RWPE1 (cell line): ENCODE measurements at regions not wholly inside any gene's neighbourhood (a gene's known extent, or its start where the extent isn't known, plus 50 kb on each side); places are given as distances from the start of the nearest gene placed in this dataset.

ENCODE experiments used
- CTCF ChIA-PET: fragments of 350-600 bp; sonication (Branson Sonifier 250); formaldehyde crosslinking; extraction: SDS; loops from one replicate; lab custom pipeline; 2021; lab: Yijun Ruan, JAX
- POLR2A ChIA-PET: fragments of 400-600 bp; formaldehyde crosslinking; extraction: SDS; loops from one replicate; lab custom pipeline; 2020; ENCODE audit warnings: antibody characterized with exemption; ENCODE audit not compliant: low non-redundant PET; lab: Yijun Ruan, JAX
- DNase-seq: peaks from one replicate; pipeline ENCODE4 v3.0.0; 2012; ENCODE audit warnings: low spot score
- H3K27ac ChIP-seq: fragments of 450-650 bp; 2 replicates; pipeline ENCODE4 v1.5.1; 2017
- TF ChIP-seq, protein P1 (sequence below): fragments of 450-650 bp; conservative IDR thresholded peaks from 2 replicates; pipeline ENCODE4 v1.5.1; 2017; ENCODE audit warnings: low read depth, mild to moderate bottlenecking

DNA sequence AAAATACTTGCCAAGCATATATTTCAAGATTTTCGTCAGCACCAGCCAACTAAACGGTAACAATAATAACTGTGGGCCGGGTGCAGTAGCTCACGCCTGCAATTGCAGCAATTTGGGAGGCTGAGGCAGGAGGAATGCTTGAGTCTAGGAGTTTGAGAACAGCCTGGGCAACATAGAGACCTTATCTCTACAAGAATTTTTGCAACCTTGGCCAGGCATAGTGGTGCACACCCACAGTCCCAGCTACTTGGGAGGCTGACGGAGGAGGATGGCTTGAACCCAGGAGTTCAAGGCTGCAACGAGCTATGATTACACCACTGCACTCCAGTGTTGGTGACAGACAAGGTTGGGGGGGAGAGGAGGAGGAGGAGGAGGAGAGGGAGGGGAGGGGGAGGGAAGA is 145.0 kb upstream of the TIAM1 start:
- no peak for DNase-seq
- CTCF ChIA-PET = no interaction called here
- POLR2A ChIA-PET = no interaction called here
- TF ChIP-seq, protein P1, sequence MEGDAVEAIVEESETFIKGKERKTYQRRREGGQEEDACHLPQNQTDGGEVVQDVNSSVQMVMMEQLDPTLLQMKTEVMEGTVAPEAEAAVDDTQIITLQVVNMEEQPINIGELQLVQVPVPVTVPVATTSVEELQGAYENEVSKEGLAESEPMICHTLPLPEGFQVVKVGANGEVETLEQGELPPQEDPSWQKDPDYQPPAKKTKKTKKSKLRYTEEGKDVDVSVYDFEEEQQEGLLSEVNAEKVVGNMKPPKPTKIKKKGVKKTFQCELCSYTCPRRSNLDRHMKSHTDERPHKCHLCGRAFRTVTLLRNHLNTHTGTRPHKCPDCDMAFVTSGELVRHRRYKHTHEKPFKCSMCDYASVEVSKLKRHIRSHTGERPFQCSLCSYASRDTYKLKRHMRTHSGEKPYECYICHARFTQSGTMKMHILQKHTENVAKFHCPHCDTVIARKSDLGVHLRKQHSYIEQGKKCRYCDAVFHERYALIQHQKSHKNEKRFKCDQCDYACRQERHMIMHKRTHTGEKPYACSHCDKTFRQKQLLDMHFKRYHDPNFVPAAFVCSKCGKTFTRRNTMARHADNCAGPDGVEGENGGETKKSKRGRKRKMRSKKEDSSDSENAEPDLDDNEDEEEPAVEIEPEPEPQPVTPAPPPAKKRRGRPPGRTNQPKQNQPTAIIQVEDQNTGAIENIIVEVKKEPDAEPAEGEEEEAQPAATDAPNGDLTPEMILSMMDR = no peak
- no peak overlapping the region for H3K27ac ChIP-seq

DNA sequence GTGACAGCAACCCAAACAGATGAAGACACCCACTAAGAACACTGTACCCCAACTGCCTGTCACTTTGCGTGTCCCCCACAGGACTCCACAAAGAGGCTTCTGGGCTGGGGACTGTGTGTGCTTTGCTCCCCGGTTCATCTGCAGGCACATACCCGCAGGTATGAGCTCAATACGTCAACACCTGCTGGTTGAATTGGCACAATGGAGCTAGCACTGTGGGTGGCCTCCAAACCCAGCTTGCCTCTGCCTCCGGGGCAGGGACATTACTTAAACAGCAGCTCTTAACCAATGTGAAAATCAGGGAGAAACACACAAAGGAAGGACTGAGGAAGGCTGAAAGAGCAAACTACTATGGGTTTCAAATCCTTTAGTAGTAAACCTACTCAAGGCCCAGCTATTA is 140.2 kb upstream of the TIAM1 start:
- ChIA-PET CTCF (interaction anchor here (0.5 kb wide), 1 partner anchor 947 kb away, joined by 3 read pairs; no protein-coding TSS in a partner anchor), POLR2A (no interaction called here)
- TF ChIP-seq, protein P1 = no peak
- DNase-seq = no peak
- no peak overlapping the region for H3K27ac ChIP-seq

DNA sequence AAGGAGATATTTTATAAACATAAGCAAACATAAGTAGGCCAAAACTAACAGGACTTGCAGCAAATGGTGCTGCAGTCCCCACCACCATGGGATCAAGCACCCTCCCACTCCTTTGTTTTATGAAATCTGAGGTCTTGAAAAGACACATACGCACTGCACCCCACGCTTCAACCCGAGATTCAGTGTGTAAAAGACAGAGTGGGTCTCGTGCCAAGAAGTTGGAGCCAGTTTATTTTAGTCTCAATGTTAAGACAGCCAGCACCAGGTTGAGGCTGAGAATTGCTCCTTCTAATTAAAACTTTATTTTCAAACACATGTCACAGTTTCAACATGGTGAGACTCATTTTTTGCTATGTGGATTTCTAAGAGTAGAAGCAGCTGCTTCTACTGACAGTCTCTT is 139.1 kb upstream of the TIAM1 start:
- no peak for DNase-seq
- ChIA-PET CTCF (interaction anchor here (0.6 to 0.7 kb wide), 2 partner anchors 31 to 521 kb away, joined by 3 to 4 read pairs; no protein-coding TSS in a partner anchor), POLR2A (no interaction called here)
- TF ChIP-seq, protein P1 = no peak
- no peak overlapping the region for H3K27ac ChIP-seq

DNA sequence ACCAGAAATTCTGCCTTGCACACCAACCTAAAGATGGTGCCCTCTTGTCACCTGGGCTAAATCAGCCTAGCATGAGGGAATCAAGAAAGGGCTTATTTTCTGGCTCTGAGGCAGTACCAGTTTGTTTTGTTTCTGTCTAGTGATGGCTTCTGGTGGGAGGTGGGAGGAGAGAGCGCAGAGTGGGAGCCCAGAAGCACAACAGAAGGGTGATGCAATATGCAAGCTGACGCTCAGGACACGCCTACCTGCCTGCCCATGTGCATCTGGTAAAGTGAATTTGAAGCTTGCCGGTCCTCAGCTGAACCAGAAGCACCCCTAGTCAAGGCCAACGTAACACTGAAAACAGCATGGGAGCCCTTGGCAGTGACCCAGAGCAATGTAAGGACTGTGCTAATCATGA is 138.4 kb upstream of the TIAM1 start:
- no peak for DNase-seq
- ChIA-PET CTCF (interaction anchor here (0.6 kb wide), 2 partner anchors 32 to 98 kb away, joined by 3 to 4 read pairs; no protein-coding TSS in a partner anchor), POLR2A (no interaction called here)
- TF ChIP-seq, protein P1 = no peak
- no peak overlapping the region for H3K27ac ChIP-seq

DNA sequence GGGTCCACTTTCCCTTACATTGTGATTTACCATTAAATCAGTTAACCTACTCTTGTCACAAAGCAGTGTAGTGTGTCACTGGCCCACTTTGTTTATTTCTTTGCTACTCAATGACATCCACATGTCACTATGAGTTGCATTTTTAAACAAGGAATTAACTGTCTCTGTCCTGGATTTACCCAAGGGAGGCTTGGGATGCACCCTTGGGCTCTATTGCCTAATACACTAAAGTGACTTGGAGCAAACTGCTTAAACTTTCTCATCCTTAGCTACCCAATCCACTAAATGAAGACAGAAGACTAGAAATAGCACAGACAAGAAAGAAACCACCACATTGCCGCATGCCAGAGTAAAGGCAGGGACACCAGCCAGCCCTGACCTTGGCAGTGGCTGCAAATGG is 136.2 kb upstream of the TIAM1 start:
- CTCF ChIA-PET = interaction anchor here (0.6 kb wide), 1 partner anchor 207 kb away, joined by 3 read pairs; no protein-coding TSS in a partner anchor
- POLR2A ChIA-PET = no interaction called here
- TF ChIP-seq, protein P1 = no peak
- H3K27ac ChIP-seq = no peak overlapping the region
- DNase-seq = no peak

DNA sequence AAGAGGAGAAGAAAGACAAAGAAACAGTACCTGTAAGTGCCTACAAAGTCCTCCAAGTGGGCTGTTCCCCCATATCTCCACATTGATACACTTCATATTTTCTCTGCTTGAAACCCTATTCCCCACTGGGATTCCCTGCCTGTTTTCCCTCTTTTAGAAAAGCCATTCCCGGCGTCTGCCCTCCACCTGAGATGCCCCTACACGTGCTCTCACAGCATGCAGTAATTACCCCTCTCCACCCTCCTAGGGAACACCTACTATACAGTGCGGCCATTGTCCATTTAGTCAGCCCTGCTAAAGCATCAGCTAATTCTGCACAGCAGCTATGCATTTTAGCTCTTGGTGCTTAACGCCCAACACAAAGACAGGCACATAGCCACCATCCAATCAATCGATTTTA is 135.7 kb upstream of the TIAM1 start:
- no peak overlapping the region for H3K27ac ChIP-seq
- TF ChIP-seq, protein P1 = no peak
- CTCF ChIA-PET = interaction anchor here (0.6 kb wide), 1 partner anchor 208 kb away, joined by 3 read pairs; no protein-coding TSS in a partner anchor
- DNase-seq = no peak
- POLR2A ChIA-PET = no interaction called here

DNA sequence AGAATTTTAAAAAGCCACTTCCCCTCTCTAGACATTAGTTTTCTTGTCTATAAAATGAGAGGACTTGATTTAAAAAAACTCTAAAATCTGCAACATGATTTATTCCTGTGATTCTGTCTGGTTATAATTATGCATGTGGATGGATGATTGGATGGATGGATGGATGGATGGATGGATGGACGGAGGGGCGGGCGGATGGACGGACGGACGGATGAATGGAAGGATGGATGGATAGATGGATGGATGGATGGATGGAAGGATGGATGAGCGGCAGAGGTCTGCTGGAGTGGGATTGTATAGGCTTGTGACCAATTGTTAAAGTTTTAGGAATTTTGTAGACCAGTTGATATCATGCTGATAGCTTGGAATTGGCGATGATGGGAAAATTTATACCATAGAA is 135.2 kb upstream of the TIAM1 start:
- ChIA-PET CTCF (no interaction called here), POLR2A (no interaction called here)
- H3K27ac ChIP-seq = no peak overlapping the region
- TF ChIP-seq, protein P1 = no peak
- DNase-seq = no peak
